Nephron (organoid): ENCODE measurements at regions not wholly inside any gene's neighbourhood (a gene's known extent, or its start where the extent isn't known, plus 50 kb on each side); places are given as distances from the start of the nearest gene placed in this dataset.

Experiments
- H3K27ac Mint-ChIP-seq, 3 experiments: 2 replicates each; pipeline ENCODE4 v1.8.0; 2020; ENCODE audit warnings: mixed read lengths in 3 of 3, mild to moderate bottlenecking in 2 of 3, moderate library complexity in 1 of 3
- H3K27me3 Mint-ChIP-seq: 2 replicates; pipeline ENCODE4 v1.8.0; 2021; ENCODE audit warnings: low read depth, mild to moderate bottlenecking, moderate library complexity, mixed read lengths
- H3K36me3 Mint-ChIP-seq: 2 replicates; pipeline ENCODE4 v1.8.0; 2020; ENCODE audit warnings: low read depth, mixed read lengths
- H3K4me1 Mint-ChIP-seq: 2 replicates; pipeline ENCODE4 v1.8.0; 2020; ENCODE audit warnings: mixed read lengths
- H3K4me3 Mint-ChIP-seq, 3 experiments: 2 replicates each; pipeline ENCODE4 v1.8.0; 2020; ENCODE audit warnings: mild to moderate bottlenecking in 3 of 3, mixed read lengths in 3 of 3, moderate library complexity in 2 of 3
- H3K9me3 Mint-ChIP-seq: 2 replicates; pipeline ENCODE4 v1.8.0; 2020; ENCODE audit warnings: mixed read lengths
- CTCF ChIP-seq, 3 experiments: fragments of 200-600 bp; sonication (generic); IDR thresholded peaks; one replicate each; pipeline ENCODE4 v1.5.0; 2021; ENCODE audit warnings: antibody characterized with exemption in 3 of 3; ENCODE audit not compliant: unreplicated experiment in 3 of 3

GRCh38 chr12:75599061-75599460, 87.7 kb upstream of the KRR1 start:
- H3K4me3 Mint-ChIP-seq, result no peak overlapping the region
- no peaks in the 10 kb centered on the region for H3K36me3 Mint-ChIP-seq
- H3K27ac Mint-ChIP-seq, result peak overlapping the region in 2 of 3 experiments; percentile 21 to 77
- peaks cover 19% of the 10 kb centered on the region for H3K4me1 Mint-ChIP-seq
- H3K9me3 Mint-ChIP-seq, result peaks cover 3% of the 10 kb centered on the region
- no peak for TF ChIP-seq CTCF (IDR thresholded peaks at IDR 0.05; ENCODE audit: unreplicated experiment in 3 of 3)
- H3K27me3 Mint-ChIP-seq, result no peaks in the 10 kb centered on the region

GRCh38 chr12:75596406-75596805, 85.0 kb upstream of the KRR1 start:
- Mint-ChIP-seq H3K27ac (no peak overlapping the region), H3K4me1 (peaks cover 21% of the 10 kb centered on the region), H3K9me3 (peaks cover 6% of the 10 kb centered on the region), H3K4me3 (no peak overlapping the region), H3K27me3 (no peaks in the 10 kb centered on the region), H3K36me3 (no peaks in the 10 kb centered on the region)
- no peak for TF ChIP-seq CTCF (IDR thresholded peaks at IDR 0.05; ENCODE audit: unreplicated experiment in 3 of 3)

GRCh38 chr12:75592638-75593335, 81.4 kb upstream of the KRR1 start:
- Mint-ChIP-seq H3K9me3 (peaks cover 3% of the 10 kb centered on the region), H3K27ac (peak overlapping the region in 1 of 3 experiments; percentile 67), H3K36me3 (no peaks in the 10 kb centered on the region), H3K27me3 (no peaks in the 10 kb centered on the region), H3K4me3 (no peak overlapping the region), H3K4me1 (peaks cover 19% of the 10 kb centered on the region)
- no peak for TF ChIP-seq CTCF (IDR thresholded peaks at IDR 0.05; ENCODE audit: unreplicated experiment in 3 of 3)

- Mint-ChIP-seq H3K4me3 (no peak overlapping the region), H3K27me3 (no peaks in the 10 kb centered on the region), H3K4me1 (peaks cover 19% of the 10 kb centered on the region), H3K9me3 (peaks cover 3% of the 10 kb centered on the region), H3K36me3 (no peaks in the 10 kb centered on the region), H3K27ac (peak overlapping the region; percentile 67 to 75 (median 69))
- TF ChIP-seq CTCF (IDR thresholded peaks at IDR 0.05; ENCODE audit: unreplicated experiment in 3 of 3), result no peak
Measured at GRCh38 chr12:75592086-75592485, 80.7 kb upstream of the KRR1 start.

- Mint-ChIP-seq H3K9me3 (peaks cover 3% of the 10 kb centered on the region), H3K4me3 (no peak overlapping the region), H3K27ac (peak overlapping the region; percentile 67 to 75 (median 69)), H3K36me3 (no peaks in the 10 kb centered on the region), H3K4me1 (peaks cover 19% of the 10 kb centered on the region), H3K27me3 (no peaks in the 10 kb centered on the region)
- TF ChIP-seq CTCF (IDR thresholded peaks at IDR 0.05; ENCODE audit: unreplicated experiment in 3 of 3), result no peak
Measured at GRCh38 chr12:75591628-75592027, 80.2 kb upstream of the KRR1 start.

GRCh38 chr12:75589801-75590200, 78.4 kb upstream of the KRR1 start:
- Mint-ChIP-seq H3K4me1 (peaks cover 19% of the 10 kb centered on the region), H3K27me3 (no peaks in the 10 kb centered on the region), H3K9me3 (peaks cover 3% of the 10 kb centered on the region), H3K4me3 (no peak overlapping the region), H3K27ac (no peak overlapping the region), H3K36me3 (no peaks in the 10 kb centered on the region)
- TF ChIP-seq CTCF (IDR thresholded peaks at IDR 0.05; ENCODE audit: unreplicated experiment in 3 of 3), result no peak
